ENCODE measurements at regions not wholly inside any gene's neighbourhood (a gene's known extent, or its start where the extent isn't known, plus 50 kb on each side); places are given as distances from the start of the nearest gene placed in this dataset.

- ATAC-seq, result peak; percentile 65
- Histone ChIP-seq H3K9me3 (ENCODE audit: low read length) (no peaks in the 10 kb centered on the region), H3K36me3 (replicated peaks in 1 of 2; ENCODE audit: control insufficient read depth in 1 of 2, insufficient read depth in 2 of 2, low read length in 2 of 2) (no peaks in the 10 kb centered on the region), H3K79me2 (ENCODE audit: insufficient read depth, low read length) (no peaks in the 10 kb centered on the region), H3K4me2 (ENCODE audit: low read depth, low read length) (no peak overlapping the region; the same call in 1 of the 2 replicates), H3K4me3 (replicated peaks in 1 of 3; ENCODE audit: insufficient read depth in 1 of 3, low read depth in 2 of 3, low read length in 3 of 3) (no peak overlapping the region), H3K9ac (ENCODE audit: insufficient read depth, low read depth, low read length) (no peak overlapping the region), H3K27ac (ENCODE audit: extremely low read length, insufficient read depth, low read length) (no peak overlapping the region), H3K27me3 (ENCODE audit: control insufficient read depth in 1 of 2, insufficient read depth in 2 of 2, low read length in 2 of 2) (no peaks in the 10 kb centered on the region; a peak in 2 of 5 replicates), H3K4me1 (ENCODE audit: insufficient read depth, low read length) (peaks cover 10% of the 10 kb centered on the region), H4K20me1 (ENCODE audit: insufficient read depth, low read length) (no peaks in the 10 kb centered on the region), H2AFZ (ENCODE audit: low read length) (no peak overlapping the region)
- DNase-seq (ENCODE audit: low spot score), result peak; percentile 28
- WGBS (ENCODE audit: low lambda C conversion rate), result 2% methylated on average over 4 of the region's 4 CpGs
- intact Hi-C loops (cut with micrococcal nuclease; ENCODE audit: unreplicated experiment), result no loop called here
- POLR2A ChIA-PET, result no interaction called here
- CTCF ChIA-PET (ENCODE audit: low intra/inter-chr PET ratio, low total read pairs), result no interaction called here
- BruUV-seq (replicated peaks), result no TSS peak
- no peak for FAIRE-seq
- TF ChIP-seq, protein P1, sequence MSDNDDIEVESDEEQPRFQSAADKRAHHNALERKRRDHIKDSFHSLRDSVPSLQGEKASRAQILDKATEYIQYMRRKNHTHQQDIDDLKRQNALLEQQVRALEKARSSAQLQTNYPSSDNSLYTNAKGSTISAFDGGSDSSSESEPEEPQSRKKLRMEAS (IDR thresholded peaks at IDR 0.05), result 0 out of 2 replicates have a peak, but pooled peaks have one; percentile 33
- TF ChIP-seq ZNF563 (CRISPR knock-in tag; IDR thresholded peaks at IDR 0.05) (no peak), ZNF780A (CRISPR knock-in tag; IDR thresholded peaks at IDR 0.05) (no peak), SOX5 (CRISPR knock-in tag; IDR thresholded peaks at IDR 0.05; ENCODE audit: borderline replicate concordance) (0 out of 2 replicates have a peak, but pooled peaks have one; percentile 8), HNF4A (CRISPR knock-in tag; IDR thresholded peaks at IDR 0.05) (peak; percentile 66)
- in situ Hi-C loops (cut with HindIII; ENCODE audit: extremely low pct_ligation_motif_present, low pct_unique_long_range_greater_than_20kb), result no loop called here
Observed at GRCh38 chr3:10682692-10683091, 133.3 kb upstream of the SLC6A11 start.

GRCh38 chr3:10683106-10683505 lies 132.9 kb upstream of the SLC6A11 start:
- peaks cover 10% of the 10 kb centered on the region for H3K4me1 ChIP-seq (ENCODE audit: insufficient read depth, low read length)
- intact Hi-C loops (cut with micrococcal nuclease; ENCODE audit: unreplicated experiment), result no loop called here
- H3K79me2 ChIP-seq (ENCODE audit: insufficient read depth, low read length), result no peaks in the 10 kb centered on the region
- H3K9ac ChIP-seq (ENCODE audit: insufficient read depth, low read depth, low read length), result no peak overlapping the region
- FAIRE-seq (no peak), ATAC-seq (no peak), DNase-seq (ENCODE audit: low spot score) (no peak)
- WGBS (ENCODE audit: low lambda C conversion rate), result 0% methylated on average over 1 of the region's 1 CpG
- in situ Hi-C loops (cut with HindIII; ENCODE audit: extremely low pct_ligation_motif_present, low pct_unique_long_range_greater_than_20kb), result no loop called here
- no peaks in the 10 kb centered on the region for H4K20me1 ChIP-seq (ENCODE audit: insufficient read depth, low read length)
- H2AFZ ChIP-seq (ENCODE audit: low read length), result no peak overlapping the region
- no peaks in the 10 kb centered on the region for H3K9me3 ChIP-seq (ENCODE audit: low read length)
- no peak overlapping the region for H3K4me3 ChIP-seq (replicated peaks in 1 of 3; ENCODE audit: insufficient read depth in 1 of 3, low read depth in 2 of 3, low read length in 3 of 3)
- no TSS peak for BruUV-seq (replicated peaks)
- no peaks in the 10 kb centered on the region for H3K36me3 ChIP-seq (replicated peaks in 1 of 2; ENCODE audit: control insufficient read depth in 1 of 2, insufficient read depth in 2 of 2, low read length in 2 of 2)
- POLR2A ChIA-PET, result no interaction called here
- no peak overlapping the region for H3K27ac ChIP-seq (ENCODE audit: extremely low read length, insufficient read depth, low read length)
- H3K4me2 ChIP-seq (ENCODE audit: low read depth, low read length), result no peak overlapping the region
- H3K27me3 ChIP-seq (ENCODE audit: control insufficient read depth in 1 of 2, insufficient read depth in 2 of 2, low read length in 2 of 2), result no peaks in the 10 kb centered on the region; a peak in 2 of 5 replicates
- CTCF ChIA-PET (ENCODE audit: low intra/inter-chr PET ratio, low total read pairs), result no interaction called here
- no peak for TF ChIP-seq ZNF792 (CRISPR knock-in tag; IDR thresholded peaks at IDR 0.05)
- no peak for TF ChIP-seq HNRNPL (IDR thresholded peaks at IDR 0.05; ENCODE audit: low read depth, low read length)
- TF ChIP-seq, protein P2, sequence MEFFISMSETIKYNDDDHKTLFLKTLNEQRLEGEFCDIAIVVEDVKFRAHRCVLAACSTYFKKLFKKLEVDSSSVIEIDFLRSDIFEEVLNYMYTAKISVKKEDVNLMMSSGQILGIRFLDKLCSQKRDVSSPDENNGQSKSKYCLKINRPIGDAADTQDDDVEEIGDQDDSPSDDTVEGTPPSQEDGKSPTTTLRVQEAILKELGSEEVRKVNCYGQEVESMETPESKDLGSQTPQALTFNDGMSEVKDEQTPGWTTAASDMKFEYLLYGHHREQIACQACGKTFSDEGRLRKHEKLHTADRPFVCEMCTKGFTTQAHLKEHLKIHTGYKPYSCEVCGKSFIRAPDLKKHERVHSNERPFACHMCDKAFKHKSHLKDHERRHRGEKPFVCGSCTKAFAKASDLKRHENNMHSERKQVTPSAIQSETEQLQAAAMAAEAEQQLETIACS (CRISPR knock-in tag; IDR thresholded peaks at IDR 0.05), result no peak
- no peak for TF ChIP-seq DNMT3B (CRISPR knock-in tag; conservative IDR thresholded peaks at IDR 0.05)
- TF ChIP-seq SMYD3 (CRISPR knock-in tag; IDR thresholded peaks at IDR 0.05), result no peak
- TF ChIP-seq, protein P3, sequence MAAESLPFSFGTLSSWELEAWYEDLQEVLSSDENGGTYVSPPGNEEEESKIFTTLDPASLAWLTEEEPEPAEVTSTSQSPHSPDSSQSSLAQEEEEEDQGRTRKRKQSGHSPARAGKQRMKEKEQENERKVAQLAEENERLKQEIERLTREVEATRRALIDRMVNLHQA (CRISPR knock-in tag; IDR thresholded peaks at IDR 0.05), result no peak
- TF ChIP-seq NONO (IDR thresholded peaks at IDR 0.05), result no peak
- TF ChIP-seq NONO (CRISPR knock-in tag; conservative IDR thresholded peaks at IDR 0.05), result no peak
- TF ChIP-seq ZSCAN21 (CRISPR knock-in tag; IDR thresholded peaks at IDR 0.05; ENCODE audit: borderline replicate concordance), result no peak
- no peak for TF ChIP-seq ZNF3 (CRISPR knock-in tag; IDR thresholded peaks at IDR 0.05)
- no peak for TF ChIP-seq E2F1 (CRISPR knock-in tag; IDR thresholded peaks at IDR 0.05)
- no peak for TF ChIP-seq ZNF17 (CRISPR knock-in tag; IDR thresholded peaks at IDR 0.05)
- TF ChIP-seq GPN1 (CRISPR knock-in tag; IDR thresholded peaks at IDR 0.05; ENCODE audit: borderline replicate concordance), result no peak

Measured in HepG2 (cell line).